ENCODE measurements at regions not wholly inside any gene's neighbourhood (a gene's known extent, or its start where the extent isn't known, plus 50 kb on each side); places are given as distances from the start of the nearest gene placed in this dataset.

- no peak for TF ChIP-seq POLR2A (IDR thresholded peaks at IDR 0.05)
- TF ChIP-seq, protein P1, sequence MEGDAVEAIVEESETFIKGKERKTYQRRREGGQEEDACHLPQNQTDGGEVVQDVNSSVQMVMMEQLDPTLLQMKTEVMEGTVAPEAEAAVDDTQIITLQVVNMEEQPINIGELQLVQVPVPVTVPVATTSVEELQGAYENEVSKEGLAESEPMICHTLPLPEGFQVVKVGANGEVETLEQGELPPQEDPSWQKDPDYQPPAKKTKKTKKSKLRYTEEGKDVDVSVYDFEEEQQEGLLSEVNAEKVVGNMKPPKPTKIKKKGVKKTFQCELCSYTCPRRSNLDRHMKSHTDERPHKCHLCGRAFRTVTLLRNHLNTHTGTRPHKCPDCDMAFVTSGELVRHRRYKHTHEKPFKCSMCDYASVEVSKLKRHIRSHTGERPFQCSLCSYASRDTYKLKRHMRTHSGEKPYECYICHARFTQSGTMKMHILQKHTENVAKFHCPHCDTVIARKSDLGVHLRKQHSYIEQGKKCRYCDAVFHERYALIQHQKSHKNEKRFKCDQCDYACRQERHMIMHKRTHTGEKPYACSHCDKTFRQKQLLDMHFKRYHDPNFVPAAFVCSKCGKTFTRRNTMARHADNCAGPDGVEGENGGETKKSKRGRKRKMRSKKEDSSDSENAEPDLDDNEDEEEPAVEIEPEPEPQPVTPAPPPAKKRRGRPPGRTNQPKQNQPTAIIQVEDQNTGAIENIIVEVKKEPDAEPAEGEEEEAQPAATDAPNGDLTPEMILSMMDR (IDR thresholded peaks at IDR 0.05), result no peak
These were observed 58.2 kb upstream of the ARRDC4 start for GRCh38 chr15:97902140-97902780.
